ENCODE measurements at regions not wholly inside any gene's neighbourhood (a gene's known extent, or its start where the extent isn't known, plus 50 kb on each side); places are given as distances from the start of the nearest gene placed in this dataset.

GRCh38 chr7:68692511-68692910 lies 905.8 kb upstream of the AUTS2 start:
- Histone ChIP-seq H3K79me2 (ENCODE audit: control insufficient read depth, low read length) (no peaks in the 10 kb centered on the region), H3K27ac (ENCODE audit: low read depth, low read length) (no peak overlapping the region), H3K4me1 (ENCODE audit: control insufficient read depth, low read length) (no peaks in the 10 kb centered on the region), H3K9me3 (ENCODE audit: control insufficient read depth, insufficient read depth, low read length) (no peaks in the 10 kb centered on the region), H3K4me3 (ENCODE audit: low read length) (no peak overlapping the region), H3F3A (ENCODE audit: control insufficient read depth, insufficient read depth) (no peaks in the 10 kb centered on the region), H4K20me1 (ENCODE audit: control insufficient read depth, insufficient read depth, low read depth, low read length) (no peaks in the 10 kb centered on the region), H3K4me2 (ENCODE audit: low read length) (no peak overlapping the region), H3K36me3 (ENCODE audit: control insufficient read depth, low read length) (no peaks in the 10 kb centered on the region), H3K27me3 (ENCODE audit: control insufficient read depth, low read length) (no peaks in the 10 kb centered on the region), H3K9me2 (replicated peaks; ENCODE audit: control insufficient read depth, low read length) (no peaks in the 10 kb centered on the region; the same call in 1 of the 2 replicates)
- TF ChIP-seq CTCF (IDR thresholded peaks at IDR 0.05; ENCODE audit: low read depth, low read length, poor library complexity, severe bottlenecking) (no peak), EZH2phosphoT487 (IDR thresholded peaks at IDR 0.05; ENCODE audit: borderline replicate concordance, low read length) (no peak)

GRCh38 chr7:68694656-68695055 lies 903.6 kb upstream of the AUTS2 start:
- Histone ChIP-seq H3K4me3 (ENCODE audit: low read length) (no peak overlapping the region), H3F3A (ENCODE audit: control insufficient read depth, insufficient read depth) (no peaks in the 10 kb centered on the region), H3K79me2 (ENCODE audit: control insufficient read depth, low read length) (no peaks in the 10 kb centered on the region), H3K27ac (ENCODE audit: low read depth, low read length) (no peak overlapping the region), H3K36me3 (ENCODE audit: control insufficient read depth, low read length) (no peaks in the 10 kb centered on the region), H3K9me2 (replicated peaks; ENCODE audit: control insufficient read depth, low read length) (no peaks in the 10 kb centered on the region; the same call in 1 of the 2 replicates), H4K20me1 (ENCODE audit: control insufficient read depth, insufficient read depth, low read depth, low read length) (no peaks in the 10 kb centered on the region), H3K4me2 (ENCODE audit: low read length) (no peak overlapping the region), H3K9me3 (ENCODE audit: control insufficient read depth, insufficient read depth, low read length) (no peaks in the 10 kb centered on the region), H3K27me3 (ENCODE audit: control insufficient read depth, low read length) (no peaks in the 10 kb centered on the region), H3K4me1 (ENCODE audit: control insufficient read depth, low read length) (no peaks in the 10 kb centered on the region)
- TF ChIP-seq EZH2phosphoT487 (IDR thresholded peaks at IDR 0.05; ENCODE audit: borderline replicate concordance, low read length) (no peak), CTCF (IDR thresholded peaks at IDR 0.05; ENCODE audit: low read depth, low read length, poor library complexity, severe bottlenecking) (no peak)

- no peak overlapping the region for H3K4me2 ChIP-seq (ENCODE audit: low read length)
- no peak for TF ChIP-seq CTCF (IDR thresholded peaks at IDR 0.05; ENCODE audit: low read depth, low read length, poor library complexity, severe bottlenecking)
- no peak for TF ChIP-seq EZH2phosphoT487 (IDR thresholded peaks at IDR 0.05; ENCODE audit: borderline replicate concordance, low read length)
- H3K27ac ChIP-seq (ENCODE audit: low read depth, low read length) = no peak overlapping the region
These were observed 900.4 kb upstream of the AUTS2 start for GRCh38 chr7:68697796-68698280.

More at GRCh38 chr7:68697796-68698280, 900.4 kb upstream of the AUTS2 start:
- Histone ChIP-seq H3K9me2 (replicated peaks; ENCODE audit: control insufficient read depth, low read length) (no peaks in the 10 kb centered on the region; the same call in 1 of the 2 replicates), H3F3A (ENCODE audit: control insufficient read depth, insufficient read depth) (no peaks in the 10 kb centered on the region), H3K27me3 (ENCODE audit: control insufficient read depth, low read length) (no peaks in the 10 kb centered on the region), H3K79me2 (ENCODE audit: control insufficient read depth, low read length) (no peaks in the 10 kb centered on the region), H3K4me3 (ENCODE audit: low read length) (no peak overlapping the region), H3K36me3 (ENCODE audit: control insufficient read depth, low read length) (no peaks in the 10 kb centered on the region), H3K4me1 (ENCODE audit: control insufficient read depth, low read length) (no peaks in the 10 kb centered on the region), H4K20me1 (ENCODE audit: control insufficient read depth, insufficient read depth, low read depth, low read length) (no peaks in the 10 kb centered on the region), H3K9me3 (ENCODE audit: control insufficient read depth, insufficient read depth, low read length) (no peaks in the 10 kb centered on the region)

All from DOHH2 (cell line).